ENCODE measurements at regions not wholly inside any gene's neighbourhood (a gene's known extent, or its start where the extent isn't known, plus 50 kb on each side); places are given as distances from the start of the nearest gene placed in this dataset.

DNA sequence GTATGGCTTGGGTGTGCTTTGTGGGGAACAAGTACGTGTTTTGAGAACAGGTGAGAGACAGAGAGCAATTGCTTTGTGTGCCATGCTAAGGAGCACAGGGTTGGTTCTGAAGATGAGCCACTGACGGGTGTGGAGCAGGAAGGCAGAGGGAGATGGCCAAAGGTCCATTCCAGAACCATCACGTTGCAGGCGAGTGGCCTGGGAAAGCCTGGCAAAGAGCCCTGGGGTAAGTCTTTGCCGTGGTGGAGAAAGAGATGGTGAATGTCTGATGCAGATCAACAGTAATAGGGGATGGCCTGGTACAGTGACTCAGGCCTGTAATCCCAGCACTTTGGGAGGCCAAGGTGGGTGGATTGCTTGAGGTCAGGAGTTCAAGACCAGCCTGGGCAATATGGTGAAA is 93.5 kb upstream of the ZNF521 start:
- TF ChIP-seq EZH2 (IDR thresholded peaks at IDR 0.05; ENCODE audit: borderline replicate concordance, low read length), result no peak
- TF ChIP-seq, protein P1, sequence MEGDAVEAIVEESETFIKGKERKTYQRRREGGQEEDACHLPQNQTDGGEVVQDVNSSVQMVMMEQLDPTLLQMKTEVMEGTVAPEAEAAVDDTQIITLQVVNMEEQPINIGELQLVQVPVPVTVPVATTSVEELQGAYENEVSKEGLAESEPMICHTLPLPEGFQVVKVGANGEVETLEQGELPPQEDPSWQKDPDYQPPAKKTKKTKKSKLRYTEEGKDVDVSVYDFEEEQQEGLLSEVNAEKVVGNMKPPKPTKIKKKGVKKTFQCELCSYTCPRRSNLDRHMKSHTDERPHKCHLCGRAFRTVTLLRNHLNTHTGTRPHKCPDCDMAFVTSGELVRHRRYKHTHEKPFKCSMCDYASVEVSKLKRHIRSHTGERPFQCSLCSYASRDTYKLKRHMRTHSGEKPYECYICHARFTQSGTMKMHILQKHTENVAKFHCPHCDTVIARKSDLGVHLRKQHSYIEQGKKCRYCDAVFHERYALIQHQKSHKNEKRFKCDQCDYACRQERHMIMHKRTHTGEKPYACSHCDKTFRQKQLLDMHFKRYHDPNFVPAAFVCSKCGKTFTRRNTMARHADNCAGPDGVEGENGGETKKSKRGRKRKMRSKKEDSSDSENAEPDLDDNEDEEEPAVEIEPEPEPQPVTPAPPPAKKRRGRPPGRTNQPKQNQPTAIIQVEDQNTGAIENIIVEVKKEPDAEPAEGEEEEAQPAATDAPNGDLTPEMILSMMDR (IDR thresholded peaks at IDR 0.05; ENCODE audit: low read length), result no peak
- Histone ChIP-seq H3F3A (ENCODE audit: insufficient read depth, low read length) (no peaks in the 10 kb centered on the region), H3K4me2 (ENCODE audit: low read length) (no peak overlapping the region), H3K27me3 (ENCODE audit: insufficient read depth, low read length) (no peaks in the 10 kb centered on the region), H3K9me3 (ENCODE audit: low read length) (no peaks in the 10 kb centered on the region), H3K4me1 (ENCODE audit: insufficient read depth, low read length, severe bottlenecking) (peaks cover 7% of the 10 kb centered on the region), H4K20me1 (ENCODE audit: insufficient read depth, low read length) (no peaks in the 10 kb centered on the region), H3K79me2 (ENCODE audit: insufficient read depth, low read length) (no peaks in the 10 kb centered on the region), H3K4me3 (ENCODE audit: low read depth, low read length, poor library complexity, severe bottlenecking) (no peak overlapping the region), H3K9ac (ENCODE audit: low read length) (no peak overlapping the region), H2AFZ (ENCODE audit: low read length) (no peak overlapping the region), H3K27ac (ENCODE audit: low read depth, low read length, poor library complexity, severe bottlenecking) (no peak overlapping the region), H3K36me3 (ENCODE audit: insufficient read depth, low read length) (no peaks in the 10 kb centered on the region), H3K9me2 (ENCODE audit: low read depth, low read length) (no peaks in the 10 kb centered on the region)

DNA sequence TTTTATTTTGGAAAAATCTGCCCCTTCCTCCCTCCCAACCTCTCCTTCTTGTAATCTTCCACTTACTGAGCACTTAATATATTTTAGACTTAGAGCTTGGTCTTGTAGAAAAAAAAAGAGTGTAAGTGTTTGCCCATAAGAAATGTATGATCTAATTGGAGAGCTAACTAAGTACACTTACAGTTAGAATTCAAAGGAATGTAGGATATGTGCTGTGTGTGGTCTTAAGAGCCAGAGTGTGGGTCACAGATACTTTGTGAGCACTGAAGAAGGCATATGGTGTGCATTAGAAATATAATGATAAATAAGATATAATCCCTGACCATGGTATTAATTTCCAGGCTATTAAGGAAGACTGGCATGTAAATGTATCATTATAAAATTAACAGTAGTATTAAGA is 91.8 kb upstream of the ZNF521 start:
- no peaks in the 10 kb centered on the region for H3K9me2 ChIP-seq (ENCODE audit: low read depth, low read length)
- H3K9ac ChIP-seq (ENCODE audit: low read length), result no peak overlapping the region
- no peaks in the 10 kb centered on the region for H3K9me3 ChIP-seq (ENCODE audit: low read length)
- no peaks in the 10 kb centered on the region for H3K27me3 ChIP-seq (ENCODE audit: insufficient read depth, low read length)
- H3K4me2 ChIP-seq (ENCODE audit: low read length), result no peak overlapping the region
- H3K27ac ChIP-seq (ENCODE audit: low read depth, low read length, poor library complexity, severe bottlenecking), result no peak overlapping the region
- no peaks in the 10 kb centered on the region for H3K79me2 ChIP-seq (ENCODE audit: insufficient read depth, low read length)
- TF ChIP-seq EZH2 (IDR thresholded peaks at IDR 0.05; ENCODE audit: borderline replicate concordance, low read length), result no peak
- TF ChIP-seq, protein P1 (IDR thresholded peaks at IDR 0.05; ENCODE audit: low read length), result no peak
- H3K4me3 ChIP-seq (ENCODE audit: low read depth, low read length, poor library complexity, severe bottlenecking), result no peak overlapping the region
- no peak overlapping the region for H2AFZ ChIP-seq (ENCODE audit: low read length)
- peaks cover 7% of the 10 kb centered on the region for H3K4me1 ChIP-seq (ENCODE audit: insufficient read depth, low read length, severe bottlenecking)
- H3F3A ChIP-seq (ENCODE audit: insufficient read depth, low read length), result no peaks in the 10 kb centered on the region
- H4K20me1 ChIP-seq (ENCODE audit: insufficient read depth, low read length), result no peaks in the 10 kb centered on the region
- H3K36me3 ChIP-seq (ENCODE audit: insufficient read depth, low read length), result no peaks in the 10 kb centered on the region

DNA sequence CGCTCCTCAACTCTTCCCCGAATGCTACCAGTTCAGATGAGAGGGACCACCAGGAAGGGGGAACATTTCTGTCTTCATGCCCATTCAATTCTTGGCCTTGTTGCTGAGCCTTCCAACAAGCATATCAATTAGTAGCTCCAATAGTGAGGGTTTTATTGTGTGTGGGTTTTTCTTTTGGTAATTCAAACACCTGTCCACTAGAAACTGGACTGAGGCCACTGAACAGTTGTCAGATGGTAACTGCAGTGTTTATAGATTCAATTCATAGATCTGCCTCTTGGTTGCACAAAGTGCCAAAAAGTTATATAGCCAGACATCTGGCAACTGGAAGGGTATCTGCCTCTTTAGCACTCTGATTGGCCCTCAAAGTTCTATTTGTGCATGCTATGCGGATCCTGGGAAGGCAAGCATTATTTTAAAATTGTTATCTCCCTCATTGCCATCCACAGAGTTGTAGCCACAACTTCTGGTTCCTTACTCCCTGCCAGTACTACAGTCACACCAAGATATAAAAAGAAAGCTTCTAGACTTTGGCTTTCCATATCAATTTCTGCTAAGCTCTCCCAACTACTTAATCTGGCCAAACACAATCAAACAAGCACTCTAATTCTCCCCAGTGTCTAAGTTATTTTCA is 83.3 kb upstream of the ZNF521 start:
- H2AFZ ChIP-seq (ENCODE audit: low read length), result no peak overlapping the region
- TF ChIP-seq EZH2 (IDR thresholded peaks at IDR 0.05; ENCODE audit: borderline replicate concordance, low read length), result no peak
- TF ChIP-seq, protein P1 (IDR thresholded peaks at IDR 0.05; ENCODE audit: low read length), result no peak
- peaks cover 8% of the 10 kb centered on the region for H3K4me1 ChIP-seq (ENCODE audit: insufficient read depth, low read length, severe bottlenecking)
- H3K36me3 ChIP-seq (ENCODE audit: insufficient read depth, low read length), result no peaks in the 10 kb centered on the region
- H3K9me3 ChIP-seq (ENCODE audit: low read length), result no peaks in the 10 kb centered on the region
- H3K4me3 ChIP-seq (ENCODE audit: low read depth, low read length, poor library complexity, severe bottlenecking), result no peak overlapping the region
- no peaks in the 10 kb centered on the region for H4K20me1 ChIP-seq (ENCODE audit: insufficient read depth, low read length)
- H3K27me3 ChIP-seq (ENCODE audit: insufficient read depth, low read length), result no peaks in the 10 kb centered on the region
- H3K79me2 ChIP-seq (ENCODE audit: insufficient read depth, low read length), result no peaks in the 10 kb centered on the region
- no peaks in the 10 kb centered on the region for H3K9me2 ChIP-seq (ENCODE audit: low read depth, low read length)
- H3K4me2 ChIP-seq (ENCODE audit: low read length), result no peak overlapping the region
- no peak overlapping the region for H3K27ac ChIP-seq (ENCODE audit: low read depth, low read length, poor library complexity, severe bottlenecking)
- H3F3A ChIP-seq (ENCODE audit: insufficient read depth, low read length), result no peaks in the 10 kb centered on the region
- H3K9ac ChIP-seq (ENCODE audit: low read length), result no peak overlapping the region

Data from OCI-LY1 (cell line).